MM.1S (cell line): ENCODE measurements at regions not wholly inside any gene's neighbourhood (a gene's known extent, or its start where the extent isn't known, plus 50 kb on each side); places are given as distances from the start of the nearest gene placed in this dataset.

Experiments used
- DNase-seq: peaks from one replicate; pipeline ENCODE4 v3.0.0-alpha.2; 2015
- H2AFZ ChIP-seq: fragments of 300-600 bp; sonication (generic); 2 replicates; pipeline ENCODE4 v1.6.0; 2016; ENCODE audit warnings: antibody characterized with exemption, low read length
- H3F3A ChIP-seq: fragments of 300-600 bp; sonication (generic); 2 replicates; pipeline ENCODE4 v1.6.1; 2016; ENCODE audit warnings: mild to moderate bottlenecking, antibody characterized with exemption, low read length, moderate library complexity, mixed read lengths; ENCODE audit not compliant: insufficient read depth
- H3K27ac ChIP-seq: fragments of 300-600 bp; sonication (generic); 2 replicates; pipeline ENCODE4 v1.5.1; 2016; ENCODE audit warnings: mild to moderate bottlenecking, low read length
- H3K27me3 ChIP-seq: fragments of 300-600 bp; sonication (generic); replicated peaks from 2 replicates; pipeline ENCODE4 v1.6.0; 2016; ENCODE audit warnings: low read length; ENCODE audit not compliant: insufficient read depth
- H3K36me3 ChIP-seq: fragments of 300-600 bp; sonication (generic); replicated peaks from 2 replicates; pipeline ENCODE4 v1.6.1; 2016; ENCODE audit warnings: mild to moderate bottlenecking, low read length, mixed read lengths; ENCODE audit not compliant: insufficient read depth
- H3K4me1 ChIP-seq: fragments of 300-600 bp; sonication (generic); 2 replicates; pipeline ENCODE4 v1.6.1; 2016; ENCODE audit warnings: low read length, mixed read lengths
- H3K4me2 ChIP-seq: fragments of 300-600 bp; sonication (generic); 2 replicates; pipeline ENCODE4 v1.6.0; 2016; ENCODE audit warnings: low read depth, low read length
- H3K4me3 ChIP-seq: fragments of 300-600 bp; sonication (generic); 2 replicates; pipeline ENCODE4 v1.5.1; 2016; ENCODE audit warnings: low read length, mixed read lengths
- H3K79me2 ChIP-seq: fragments of 300-600 bp; sonication (generic); 2 replicates; pipeline ENCODE4 v1.6.1; 2016; ENCODE audit warnings: mixed run types, low read length, mixed read lengths
- H3K9ac ChIP-seq: fragments of 300-600 bp; sonication (generic); 2 replicates; pipeline ENCODE4 v1.6.1; 2016; ENCODE audit warnings: low read length, mixed read lengths
- H3K9me2 ChIP-seq: fragments of 300-600 bp; sonication (generic); replicated peaks from 2 replicates; pipeline ENCODE4 v1.6.1; 2016; ENCODE audit warnings: mild to moderate bottlenecking, low read length, mixed read lengths; ENCODE audit not compliant: insufficient read depth
- H3K9me3 ChIP-seq: fragments of 300-600 bp; sonication (generic); replicated peaks from 2 replicates; pipeline ENCODE4 v1.6.1; 2016; ENCODE audit warnings: mild to moderate bottlenecking, low read length, mixed read lengths; ENCODE audit not compliant: insufficient read depth
- H4K20me1 ChIP-seq: fragments of 300-600 bp; sonication (generic); 2 replicates; pipeline ENCODE4 v1.6.1; 2016; ENCODE audit warnings: mild to moderate bottlenecking, low read length, moderate library complexity, mixed read lengths; ENCODE audit not compliant: insufficient read depth
- EZH2 ChIP-seq: fragments of 300-600 bp; sonication (generic); optimal IDR thresholded peaks from 2 replicates; pipeline ENCODE3; 2017; ENCODE audit warnings: low read depth, mild to moderate bottlenecking, antibody characterized with exemption, low read length, mixed read lengths
- EZH2phosphoT487 ChIP-seq: fragments of 300-600 bp; sonication (generic); IDR thresholded peaks from 2 replicates; pipeline ENCODE4 v1.6.1; 2018; ENCODE audit warnings: antibody characterized with exemption, low read length
- TF ChIP-seq, protein P1 (sequence below): fragments of 300-600 bp; sonication (generic); IDR thresholded peaks from 2 replicates; pipeline ENCODE4 v1.5.1; 2016; ENCODE audit warnings: antibody characterized with exemption, low read length, mixed read lengths

GRCh38 chr3:11953778-11954177, 50.4 kb upstream of the SYN2 start:
- DNase-seq = no peak
- Histone ChIP-seq H4K20me1 (no peaks in the 10 kb centered on the region), H3K4me2 (no peak overlapping the region), H3K27me3 (no peaks in the 10 kb centered on the region), H2AFZ (no peak overlapping the region), H3K9ac (no peak overlapping the region), H3K4me1 (no peaks in the 10 kb centered on the region), H3K4me3 (no peak overlapping the region), H3K36me3 (no peaks in the 10 kb centered on the region), H3K9me3 (no peaks in the 10 kb centered on the region), H3F3A (no peaks in the 10 kb centered on the region), H3K9me2 (no peaks in the 10 kb centered on the region), H3K79me2 (no peaks in the 10 kb centered on the region), H3K27ac (no peak overlapping the region)
- TF ChIP-seq EZH2phosphoT487 (no peak), EZH2 (no peak)
- TF ChIP-seq, protein P1, sequence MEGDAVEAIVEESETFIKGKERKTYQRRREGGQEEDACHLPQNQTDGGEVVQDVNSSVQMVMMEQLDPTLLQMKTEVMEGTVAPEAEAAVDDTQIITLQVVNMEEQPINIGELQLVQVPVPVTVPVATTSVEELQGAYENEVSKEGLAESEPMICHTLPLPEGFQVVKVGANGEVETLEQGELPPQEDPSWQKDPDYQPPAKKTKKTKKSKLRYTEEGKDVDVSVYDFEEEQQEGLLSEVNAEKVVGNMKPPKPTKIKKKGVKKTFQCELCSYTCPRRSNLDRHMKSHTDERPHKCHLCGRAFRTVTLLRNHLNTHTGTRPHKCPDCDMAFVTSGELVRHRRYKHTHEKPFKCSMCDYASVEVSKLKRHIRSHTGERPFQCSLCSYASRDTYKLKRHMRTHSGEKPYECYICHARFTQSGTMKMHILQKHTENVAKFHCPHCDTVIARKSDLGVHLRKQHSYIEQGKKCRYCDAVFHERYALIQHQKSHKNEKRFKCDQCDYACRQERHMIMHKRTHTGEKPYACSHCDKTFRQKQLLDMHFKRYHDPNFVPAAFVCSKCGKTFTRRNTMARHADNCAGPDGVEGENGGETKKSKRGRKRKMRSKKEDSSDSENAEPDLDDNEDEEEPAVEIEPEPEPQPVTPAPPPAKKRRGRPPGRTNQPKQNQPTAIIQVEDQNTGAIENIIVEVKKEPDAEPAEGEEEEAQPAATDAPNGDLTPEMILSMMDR = no peak

DNA sequence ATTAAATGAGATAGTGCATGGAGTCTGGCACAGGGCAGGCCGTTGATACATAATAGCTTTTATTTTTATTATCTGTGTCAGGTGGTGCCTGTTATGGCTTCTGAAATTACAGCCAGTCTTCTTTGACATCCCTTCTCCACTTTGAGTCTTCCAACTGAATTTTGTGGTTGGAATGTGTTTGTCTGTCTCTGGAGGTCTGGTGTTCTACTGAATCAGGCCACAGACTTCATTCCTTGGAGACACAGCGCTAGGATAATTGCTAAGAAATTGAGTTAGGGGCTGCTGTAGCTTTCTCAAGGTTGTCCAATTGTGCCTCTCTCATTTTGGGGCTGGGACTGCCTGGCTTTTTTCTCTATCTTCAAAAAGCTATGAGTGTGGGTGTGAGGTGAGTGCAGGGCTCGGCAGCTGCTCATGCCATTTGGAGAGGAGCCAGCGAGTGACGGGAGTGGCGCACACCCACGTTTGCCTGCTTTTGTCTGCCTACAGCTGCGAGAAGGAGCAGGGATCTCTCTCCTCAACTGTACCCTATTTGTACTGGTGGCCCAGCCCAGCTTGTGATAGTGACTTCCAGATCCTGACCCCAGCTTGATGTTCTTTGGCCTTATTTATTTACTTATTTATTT, 49.8 kb upstream of the SYN2 start:
- no peaks in the 10 kb centered on the region for H3K27me3 ChIP-seq
- no peaks in the 10 kb centered on the region for H3F3A ChIP-seq
- no peaks in the 10 kb centered on the region for H3K9me3 ChIP-seq
- no peak overlapping the region for H3K4me3 ChIP-seq
- no peaks in the 10 kb centered on the region for H3K36me3 ChIP-seq
- no peak for DNase-seq
- H3K9ac ChIP-seq = no peak overlapping the region
- no peak overlapping the region for H3K27ac ChIP-seq
- TF ChIP-seq, protein P1 = no peak
- TF ChIP-seq EZH2 (no peak), EZH2phosphoT487 (no peak)
- H2AFZ ChIP-seq = no peak overlapping the region
- H3K79me2 ChIP-seq = no peaks in the 10 kb centered on the region
- H3K4me2 ChIP-seq = no peak overlapping the region
- no peaks in the 10 kb centered on the region for H3K9me2 ChIP-seq
- no peaks in the 10 kb centered on the region for H3K4me1 ChIP-seq
- no peaks in the 10 kb centered on the region for H4K20me1 ChIP-seq
